GM23338 (cell line): ENCODE measurements at regions not wholly inside any gene's neighbourhood (a gene's known extent, or its start where the extent isn't known, plus 50 kb on each side); places are given as distances from the start of the nearest gene placed in this dataset.

ENCODE experiments used
- ATAC-seq: fragments of 200-7000 bp; cut with Tn5 transposase; 3 replicates; pipeline ENCODE4 v1.9.1; 2020
- DNase-seq: peaks from one replicate; pipeline ENCODE4 v3.0.0-alpha.2; 2015; ENCODE audit warnings: low spot score
- H2AFZ ChIP-seq: fragments of 200-600 bp; sonication (generic); 2 replicates; pipeline ENCODE4 v1.8.0; 2016; ENCODE audit warnings: antibody characterized with exemption, mild to moderate bottlenecking, moderate library complexity
- H3F3A ChIP-seq: fragments of 200-600 bp; sonication (generic); replicated peaks from 2 replicates; pipeline ENCODE4 v1.8.0; 2017; ENCODE audit warnings: antibody characterized with exemption, mixed run types, low read depth
- H3K27ac ChIP-seq: fragments of 200-600 bp; sonication (generic); 2 replicates; pipeline ENCODE4 v1.6.1; 2016; ENCODE audit warnings: low read depth
- H3K27me3 ChIP-seq: fragments of 200-600 bp; sonication (generic); 2 replicates; pipeline ENCODE4 v1.8.0; 2016; ENCODE audit warnings: mild to moderate bottlenecking, mixed run types, moderate library complexity; ENCODE audit not compliant: insufficient read depth
- H3K36me3 ChIP-seq: fragments of 200-600 bp; sonication (generic); 2 replicates; pipeline ENCODE4 v1.8.0; 2016; ENCODE audit warnings: mild to moderate bottlenecking; ENCODE audit not compliant: insufficient read depth
- H3K4me1 ChIP-seq: fragments of 200-600 bp; sonication (generic); 2 replicates; pipeline ENCODE4 v1.8.0; 2016; ENCODE audit warnings: mild to moderate bottlenecking, moderate library complexity; ENCODE audit not compliant: insufficient read depth
- H3K4me2 ChIP-seq: fragments of 200-600 bp; sonication (generic); 2 replicates; pipeline ENCODE4 v1.7.1; 2017; ENCODE audit warnings: mixed run types
- H3K4me3 ChIP-seq: fragments of 200-600 bp; sonication (generic); 2 replicates; pipeline ENCODE4 v1.6.1; 2016; ENCODE audit warnings: mixed run types
- H3K79me2 ChIP-seq: fragments of 200-600 bp; sonication (generic); replicated peaks from 2 replicates; pipeline ENCODE4 v1.8.0; 2017; ENCODE audit warnings: mild to moderate bottlenecking; ENCODE audit not compliant: insufficient read depth
- H3K9me2 ChIP-seq: fragments of 200-600 bp; sonication (generic); 2 replicates; pipeline ENCODE4 v1.8.0; 2017; ENCODE audit not compliant: insufficient read depth
- H4K20me1 ChIP-seq: fragments of 200-600 bp; sonication (generic); replicated peaks from 2 replicates; pipeline ENCODE4 v1.8.0; 2017; ENCODE audit warnings: mild to moderate bottlenecking; ENCODE audit not compliant: insufficient read depth
- H3K27ac Mint-ChIP-seq: 2 replicates; pipeline ENCODE4 v1.8.0; 2020; ENCODE audit warnings: inconsistent platforms, mild to moderate bottlenecking, moderate library complexity, mixed read lengths
- H3K27me3 Mint-ChIP-seq: 3 replicates; pipeline ENCODE4 v1.8.0; 2022; ENCODE audit warnings: low read depth, mild to moderate bottlenecking, moderate library complexity, mixed read lengths, inconsistent platforms; ENCODE audit not compliant: insufficient read depth, poor library complexity
- H3K36me3 Mint-ChIP-seq: 3 replicates; pipeline ENCODE4 v1.8.0; 2021; ENCODE audit warnings: low read depth, mild to moderate bottlenecking, inconsistent platforms, moderate library complexity, mixed read lengths
- H3K4me1 Mint-ChIP-seq: 3 replicates; pipeline ENCODE4 v1.8.0; 2020; ENCODE audit warnings: mild to moderate bottlenecking, inconsistent platforms, mixed read lengths
- H3K4me3 Mint-ChIP-seq: 3 replicates; pipeline ENCODE4 v1.8.0; 2021; ENCODE audit warnings: moderate library complexity, mild to moderate bottlenecking, inconsistent platforms, mixed read lengths
- H3K9me3 Mint-ChIP-seq: 3 replicates; pipeline ENCODE4 v1.8.0; 2020; ENCODE audit warnings: moderate library complexity, mild to moderate bottlenecking, inconsistent platforms, mixed read lengths
- CREB1 ChIP-seq: fragments of 250-450 bp; sonication (Bioruptor Pico); IDR thresholded peaks from 2 replicates; pipeline ENCODE4 v1.5.0; 2020; ENCODE audit warnings: low read depth, mild to moderate bottlenecking, moderate library complexity
- CTCF ChIP-seq, 2 experiments: fragments of 200-600 bp in 1 of 2; sonication (generic) in 1 of 2; conservative IDR thresholded peaks; 2 replicates each; pipeline versions ENCODE4 v1.5.1 to v1.6.1; 2016 to 2017; ENCODE audit warnings: antibody characterized with exemption in 2 of 2, low read depth in 2 of 2, mild to moderate bottlenecking in 2 of 2, moderate library complexity in 1 of 2
- ETS1 ChIP-seq: IDR thresholded peaks from 2 replicates; pipeline ENCODE4 v1.6.1; 2016; ENCODE audit warnings: antibody characterized with exemption
- EZH2 ChIP-seq: fragments of 200-600 bp; sonication (generic); IDR thresholded peaks from one replicate; pipeline ENCODE4 v1.8.0; 2017; ENCODE audit warnings: antibody characterized with exemption, mild to moderate bottlenecking, low read depth; ENCODE audit not compliant: unreplicated experiment
- EZH2phosphoT487 ChIP-seq: fragments of 200-600 bp; sonication (generic); IDR thresholded peaks from one replicate; pipeline ENCODE4 v1.8.1; 2018; ENCODE audit warnings: antibody characterized with exemption; ENCODE audit not compliant: unreplicated experiment
- JUNB ChIP-seq: IDR thresholded peaks from one replicate; pipeline ENCODE4 v1.6.1; 2016; ENCODE audit warnings: antibody characterized with exemption; ENCODE audit not compliant: unreplicated experiment
- NANOG ChIP-seq: IDR thresholded peaks from 2 replicates; pipeline ENCODE4 v1.6.1; 2016; ENCODE audit warnings: antibody characterized with exemption, borderline replicate concordance
- POLR2AphosphoS5 ChIP-seq: IDR thresholded peaks from 2 replicates; pipeline ENCODE4 v1.6.1; 2016; ENCODE audit warnings: antibody characterized with exemption, low read depth
- REST ChIP-seq: IDR thresholded peaks from one replicate; pipeline ENCODE4 v1.6.1; 2018; ENCODE audit warnings: antibody characterized with exemption; ENCODE audit not compliant: unreplicated experiment
- STAT1 ChIP-seq: IDR thresholded peaks from one replicate; pipeline ENCODE4 v1.6.1; 2016; ENCODE audit warnings: antibody characterized with exemption; ENCODE audit not compliant: unreplicated experiment
- ZNF114 ChIP-seq: fragments of 250-450 bp; sonication (Bioruptor Pico); IDR thresholded peaks from 2 replicates; pipeline ENCODE4 v1.5.0; 2020; ENCODE audit warnings: mild to moderate bottlenecking, moderate library complexity

- peaks cover 29% of the 10 kb centered on the region for H3K9me3 Mint-ChIP-seq
- H3K79me2 ChIP-seq = no peaks in the 10 kb centered on the region
- H3K4me3 Mint-ChIP-seq = no peak overlapping the region
- DNase-seq (no peak), ATAC-seq (no peak)
- H3K4me1 ChIP-seq = peaks cover 3% of the 10 kb centered on the region; the same call in 1 of the 2 replicates
- H3K27me3 ChIP-seq = no peaks in the 10 kb centered on the region
- no peak overlapping the region for H3K27ac ChIP-seq
- TF ChIP-seq NANOG (no peak), CREB1 (CRISPR knock-in tag) (no peak)
- H3K4me2 ChIP-seq = no peak overlapping the region
- 0 out of 2 replicates have a peak, but pooled peaks cover 13% of the 10 kb centered on the region for H3K9me2 ChIP-seq
- no peaks in the 10 kb centered on the region for H3K36me3 ChIP-seq
- H2AFZ ChIP-seq = no peak overlapping the region
- H4K20me1 ChIP-seq = no peaks in the 10 kb centered on the region
- no peak overlapping the region for H3K4me3 ChIP-seq
- H3F3A ChIP-seq = no peaks in the 10 kb centered on the region
- H3K36me3 Mint-ChIP-seq = no peaks in the 10 kb centered on the region
- no peak overlapping the region for H3K27ac Mint-ChIP-seq
- H3K4me1 Mint-ChIP-seq = no peaks in the 10 kb centered on the region
- H3K27me3 Mint-ChIP-seq = no peaks in the 10 kb centered on the region
These were observed 286.4 kb downstream of the CMPK2 start for GRCh38 chr2:6579281-6579680.

- Mint-ChIP-seq H3K9me3 (peaks cover 44% of the 10 kb centered on the region), H3K27me3 (peaks cover 2% of the 10 kb centered on the region), H3K27ac (no peak overlapping the region), H3K36me3 (peaks cover 2% of the 10 kb centered on the region; the same call in 1 of the 3 replicates), H3K4me1 (no peaks in the 10 kb centered on the region), H3K4me3 (no peak overlapping the region)
- H3F3A ChIP-seq = no peaks in the 10 kb centered on the region
- H2AFZ ChIP-seq = no peak overlapping the region
- ATAC-seq = no peak
- H3K4me2 ChIP-seq = no peak overlapping the region
- H3K36me3 ChIP-seq = no peaks in the 10 kb centered on the region
- no peaks in the 10 kb centered on the region for H3K79me2 ChIP-seq
- 0 out of 2 replicates have a peak, but pooled peaks cover 13% of the 10 kb centered on the region for H3K9me2 ChIP-seq
- no peaks in the 10 kb centered on the region for H4K20me1 ChIP-seq
- H3K4me3 ChIP-seq = no peak overlapping the region
- H3K27ac ChIP-seq = no peak overlapping the region
- no peaks in the 10 kb centered on the region for H3K27me3 ChIP-seq
- no peak for TF ChIP-seq POLR2AphosphoS5
- TF ChIP-seq ETS1 = no peak
- no peak for TF ChIP-seq NANOG
- TF ChIP-seq STAT1 = no peak
- TF ChIP-seq REST = no peak
- no peak for TF ChIP-seq ZNF114 (CRISPR knock-in tag)
- no peak for TF ChIP-seq EZH2phosphoT487
- no peak for TF ChIP-seq CTCF (conservative IDR thresholded peaks at IDR 0.05; ENCODE audit: low read depth in 2 of 2)
- no peak for TF ChIP-seq EZH2
- TF ChIP-seq CREB1 (CRISPR knock-in tag) = no peak
- no peak for TF ChIP-seq JUNB
- no peak for DNase-seq
- peaks cover 3% of the 10 kb centered on the region; the same call in 1 of the 2 replicates for H3K4me1 ChIP-seq
These were observed 284.7 kb downstream of the CMPK2 start for GRCh38 chr2:6580982-6581381.
